ENCODE measurements at regions not wholly inside any gene's neighbourhood (a gene's known extent, or its start where the extent isn't known, plus 50 kb on each side); places are given as distances from the start of the nearest gene placed in this dataset.

DNA sequence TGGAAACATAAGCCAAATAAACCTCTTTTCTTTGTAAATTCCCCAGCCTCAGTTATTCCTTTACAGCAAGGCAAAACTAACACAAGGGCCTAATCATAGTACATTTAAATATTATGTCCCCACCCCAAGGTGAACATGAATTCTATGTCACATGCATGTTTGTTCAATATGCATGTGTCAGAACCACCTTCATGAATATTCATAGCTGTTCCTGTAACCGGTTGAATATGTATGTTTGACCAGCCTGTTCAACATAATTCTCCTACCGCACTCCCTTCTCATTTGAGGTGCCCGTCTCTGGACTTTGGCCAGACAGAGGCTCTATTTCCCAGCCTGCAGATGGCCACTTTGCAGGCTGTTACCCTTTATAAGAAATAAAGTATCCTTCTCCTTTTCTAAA is 769.4 kb upstream of the SLITRK1 start:
- H3K9ac ChIP-seq (ENCODE audit: low read length): no peak overlapping the region
- BruUV-seq (replicated peaks): no TSS peak
- H2AFZ ChIP-seq (ENCODE audit: low read depth, low read length, poor library complexity, severe bottlenecking): no peak overlapping the region
- H4K20me1 ChIP-seq (ENCODE audit: insufficient read depth): no peaks in the 10 kb centered on the region
- H3K4me3 ChIP-seq (replicated peaks in 1 of 2; ENCODE audit: low read depth in 1 of 2, low read length in 2 of 2): no peak overlapping the region
- no peaks in the 10 kb centered on the region for H3K9me2 ChIP-seq (ENCODE audit: insufficient read depth)
- no peak overlapping the region for H3K4me2 ChIP-seq (ENCODE audit: low read length)
- no peak for DNase-seq (ENCODE audit: low read depth, low spot score)
- ATAC-seq: no peak
- RAD21 ChIA-PET (ENCODE audit: low non-redundant PET in 1 of 2, low total read pairs in 2 of 2, uncharacterized antibody in 2 of 2, unreplicated experiment in 2 of 2): no interaction called here
- H3K27ac ChIP-seq (ENCODE audit: low read depth, low read length): no peak overlapping the region
- POLR2A ChIA-PET: no interaction called here
- H3K9me3 ChIP-seq (ENCODE audit: control insufficient read depth in 1 of 2, insufficient read depth in 1 of 2, low read depth in 1 of 2, low read length in 2 of 2): peaks cover 0 to 3% of the 10 kb centered on the region in 2 experiments; a peak in 1 of 4 replicates
- no peaks in the 10 kb centered on the region for H3K79me2 ChIP-seq (ENCODE audit: insufficient read depth, low read length)
- intact Hi-C loops (cut with micrococcal nuclease): no loop called here
- no peak for TF ChIP-seq POLR2A (IDR thresholded peaks at IDR 0.05; ENCODE audit: borderline replicate concordance, extremely low read depth, insufficient read depth, insufficient read length)
- TF ChIP-seq, protein P1, sequence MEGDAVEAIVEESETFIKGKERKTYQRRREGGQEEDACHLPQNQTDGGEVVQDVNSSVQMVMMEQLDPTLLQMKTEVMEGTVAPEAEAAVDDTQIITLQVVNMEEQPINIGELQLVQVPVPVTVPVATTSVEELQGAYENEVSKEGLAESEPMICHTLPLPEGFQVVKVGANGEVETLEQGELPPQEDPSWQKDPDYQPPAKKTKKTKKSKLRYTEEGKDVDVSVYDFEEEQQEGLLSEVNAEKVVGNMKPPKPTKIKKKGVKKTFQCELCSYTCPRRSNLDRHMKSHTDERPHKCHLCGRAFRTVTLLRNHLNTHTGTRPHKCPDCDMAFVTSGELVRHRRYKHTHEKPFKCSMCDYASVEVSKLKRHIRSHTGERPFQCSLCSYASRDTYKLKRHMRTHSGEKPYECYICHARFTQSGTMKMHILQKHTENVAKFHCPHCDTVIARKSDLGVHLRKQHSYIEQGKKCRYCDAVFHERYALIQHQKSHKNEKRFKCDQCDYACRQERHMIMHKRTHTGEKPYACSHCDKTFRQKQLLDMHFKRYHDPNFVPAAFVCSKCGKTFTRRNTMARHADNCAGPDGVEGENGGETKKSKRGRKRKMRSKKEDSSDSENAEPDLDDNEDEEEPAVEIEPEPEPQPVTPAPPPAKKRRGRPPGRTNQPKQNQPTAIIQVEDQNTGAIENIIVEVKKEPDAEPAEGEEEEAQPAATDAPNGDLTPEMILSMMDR (IDR thresholded peaks at IDR 0.05 in 2 of 3, conservative IDR thresholded peaks at IDR 0.05 in 1 of 3; ENCODE audit: borderline replicate concordance in 1 of 3, insufficient read depth in 1 of 3, low read depth in 2 of 3, low read length in 2 of 3): no peak
- TF ChIP-seq ZFX (IDR thresholded peaks at IDR 0.05): no peak
- no peak for TF ChIP-seq ZNF274 (IDR thresholded peaks at IDR 0.05; ENCODE audit: low read depth, low read length)
- no peak for TF ChIP-seq SIN3A (IDR thresholded peaks at IDR 0.05; ENCODE audit: low read depth)
- TF ChIP-seq SRF (IDR thresholded peaks at IDR 0.05; ENCODE audit: low read depth): no peak
- no peak for TF ChIP-seq SP1 (IDR thresholded peaks at IDR 0.05; ENCODE audit: low read depth)
- TF ChIP-seq, protein P2, sequence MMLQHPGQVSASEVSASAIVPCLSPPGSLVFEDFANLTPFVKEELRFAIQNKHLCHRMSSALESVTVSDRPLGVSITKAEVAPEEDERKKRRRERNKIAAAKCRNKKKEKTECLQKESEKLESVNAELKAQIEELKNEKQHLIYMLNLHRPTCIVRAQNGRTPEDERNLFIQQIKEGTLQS (IDR thresholded peaks at IDR 0.05): no peak
- no peak for TF ChIP-seq EZH2 (IDR thresholded peaks at IDR 0.05)
- H3K4me1 ChIP-seq (ENCODE audit: control insufficient read depth in 1 of 2, insufficient read depth in 2 of 2, low read length in 2 of 2): peaks cover 0 to 6% of the 10 kb centered on the region in 2 experiments; a peak in 1 of 4 replicates
- H3K27me3 ChIP-seq (ENCODE audit: insufficient read depth, low read length): no peaks in the 10 kb centered on the region
- H3K36me3 ChIP-seq (ENCODE audit: control insufficient read depth in 1 of 2, insufficient read depth in 2 of 2, low read length in 2 of 2): no peaks in the 10 kb centered on the region
- CTCF ChIA-PET: no interaction called here

DNA sequence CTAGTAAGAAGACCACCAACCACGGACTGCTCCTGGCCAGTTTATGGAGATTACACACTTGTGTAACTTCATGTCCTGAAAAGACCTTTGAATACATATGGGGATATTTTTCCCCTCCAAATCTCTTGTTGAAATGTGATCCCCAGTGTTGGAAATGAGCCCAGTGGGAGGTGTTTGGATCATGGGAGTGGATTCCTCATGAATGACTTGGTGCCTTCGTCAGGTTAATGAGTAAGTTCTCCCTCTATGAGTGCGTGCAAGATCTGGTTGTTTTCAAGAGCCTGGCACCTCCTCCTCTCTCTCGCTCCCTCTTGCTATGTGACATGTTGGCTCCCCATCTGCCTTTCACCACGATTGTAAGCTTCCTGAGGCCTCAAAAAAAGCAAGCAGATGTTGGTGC is 769.0 kb upstream of the SLITRK1 start:
- H3K9ac ChIP-seq (ENCODE audit: low read length): no peak overlapping the region
- H3K79me2 ChIP-seq (ENCODE audit: insufficient read depth, low read length): no peaks in the 10 kb centered on the region
- no peak overlapping the region for H3K4me3 ChIP-seq (replicated peaks in 1 of 2; ENCODE audit: low read depth in 1 of 2, low read length in 2 of 2)
- H3K27ac ChIP-seq (ENCODE audit: low read depth, low read length): no peak overlapping the region
- RAD21 ChIA-PET (ENCODE audit: low non-redundant PET in 1 of 2, low total read pairs in 2 of 2, uncharacterized antibody in 2 of 2, unreplicated experiment in 2 of 2): no interaction called here
- no peak overlapping the region for H3K4me2 ChIP-seq (ENCODE audit: low read length)
- intact Hi-C loops (cut with micrococcal nuclease): no loop called here
- no peak for DNase-seq (ENCODE audit: low read depth, low spot score)
- no peaks in the 10 kb centered on the region for H3K27me3 ChIP-seq (ENCODE audit: insufficient read depth, low read length)
- CTCF ChIA-PET: no interaction called here
- ATAC-seq: no peak
- no peak overlapping the region for H2AFZ ChIP-seq (ENCODE audit: low read depth, low read length, poor library complexity, severe bottlenecking)
- H3K4me1 ChIP-seq (ENCODE audit: control insufficient read depth in 1 of 2, insufficient read depth in 2 of 2, low read length in 2 of 2): peaks cover 0 to 6% of the 10 kb centered on the region in 2 experiments; a peak in 1 of 4 replicates
- peaks cover 0 to 3% of the 10 kb centered on the region in 2 experiments; a peak in 1 of 4 replicates for H3K9me3 ChIP-seq (ENCODE audit: control insufficient read depth in 1 of 2, insufficient read depth in 1 of 2, low read depth in 1 of 2, low read length in 2 of 2)
- POLR2A ChIA-PET: no interaction called here
- no peaks in the 10 kb centered on the region for H3K9me2 ChIP-seq (ENCODE audit: insufficient read depth)
- no TSS peak for BruUV-seq (replicated peaks)
- H3K36me3 ChIP-seq (ENCODE audit: control insufficient read depth in 1 of 2, insufficient read depth in 2 of 2, low read length in 2 of 2): no peaks in the 10 kb centered on the region
- TF ChIP-seq TCF7L2 (IDR thresholded peaks at IDR 0.05; ENCODE audit: borderline replicate concordance, extremely low read depth, insufficient read depth, insufficient read length) (no peak), POLR2AphosphoS5 (IDR thresholded peaks at IDR 0.05; ENCODE audit: low read depth, low read length) (no peak), POLR2A (IDR thresholded peaks at IDR 0.05; ENCODE audit: borderline replicate concordance, extremely low read depth, insufficient read depth, insufficient read length) (no peak), ZFX (IDR thresholded peaks at IDR 0.05) (no peak), ZNF274 (IDR thresholded peaks at IDR 0.05; ENCODE audit: low read depth, low read length) (no peak), YY1 (IDR thresholded peaks at IDR 0.05; ENCODE audit: extremely low read depth, insufficient replicate concordance, low read depth, low read length) (no peak), EZH2 (IDR thresholded peaks at IDR 0.05) (no peak), SP1 (IDR thresholded peaks at IDR 0.05; ENCODE audit: low read depth) (no peak), SRF (IDR thresholded peaks at IDR 0.05; ENCODE audit: low read depth) (no peak), FOSL1 (IDR thresholded peaks at IDR 0.05; ENCODE audit: low read depth) (no peak)
- no peaks in the 10 kb centered on the region for H4K20me1 ChIP-seq (ENCODE audit: insufficient read depth)

Measured in HCT116 (cell line).